ENCODE measurements at regions not wholly inside any gene's neighbourhood (a gene's known extent, or its start where the extent isn't known, plus 50 kb on each side); places are given as distances from the start of the nearest gene placed in this dataset.
A peak's percentile ranks its signal among the peaks of the same experiment; 100 is the strongest.
"Not testable (repeated sequence)": the region's sequence is repeated elsewhere in the genome, so short reads cannot be mapped to it uniquely, and the experiment has no call there.

GRCh38 chr10:61050120-61050745, 106.2 kb upstream of the RHOBTB1 start:
- no peak for DNase-seq (ENCODE audit: low spot score)

GRCh38 chr10:61049386-61049785, 105.4 kb upstream of the RHOBTB1 start:
- DNase-seq (ENCODE audit: low spot score) = no peak

GRCh38 chr10:61047788-61048560, 104.0 kb upstream of the RHOBTB1 start:
- no peak for DNase-seq (ENCODE audit: low spot score)

- DNase-seq (ENCODE audit: low spot score) = peak; percentile 76
Measured at GRCh38 chr10:61047081-61047480, 103.1 kb upstream of the RHOBTB1 start.

- DNase-seq (ENCODE audit: low spot score) = not testable (repeated sequence)
Measured at GRCh38 chr10:61045480-61045879, 101.5 kb upstream of the RHOBTB1 start.

GRCh38 chr10:61042533-61042932, 98.5 kb upstream of the RHOBTB1 start:
- DNase-seq (ENCODE audit: low spot score) = no peak

GRCh38 chr10:61040399-61041016, 96.5 kb upstream of the RHOBTB1 start:
- DNase-seq (ENCODE audit: low spot score) = no peak

GRCh38 chr10:61039868-61040267, 95.9 kb upstream of the RHOBTB1 start:
- no peak for DNase-seq (ENCODE audit: low spot score)

GRCh38 chr10:61037261-61037830, 93.4 kb upstream of the RHOBTB1 start:
- DNase-seq (ENCODE audit: low spot score) = not testable (repeated sequence)

- DNase-seq (ENCODE audit: low spot score) = not testable (repeated sequence)
Measured at GRCh38 chr10:61036148-61036547, 92.2 kb upstream of the RHOBTB1 start.

- DNase-seq (ENCODE audit: low spot score) = no peak
Measured at GRCh38 chr10:61031341-61031740, 87.4 kb upstream of the RHOBTB1 start.

GRCh38 chr10:61029411-61029810, 85.4 kb upstream of the RHOBTB1 start:
- DNase-seq (ENCODE audit: low spot score) = no peak

GRCh38 chr10:61028861-61029361, 84.9 kb upstream of the RHOBTB1 start:
- no peak for DNase-seq (ENCODE audit: low spot score)

GRCh38 chr10:61024856-61025201, 80.8 kb upstream of the RHOBTB1 start:
- no peak for DNase-seq (ENCODE audit: low spot score)

- DNase-seq (ENCODE audit: low spot score) = peak; percentile 61
Measured at GRCh38 chr10:61024151-61024855, 80.3 kb upstream of the RHOBTB1 start.

- no peak for DNase-seq (ENCODE audit: low spot score)
Measured at GRCh38 chr10:61023053-61023452, 79.1 kb upstream of the RHOBTB1 start.

GRCh38 chr10:61021926-61022325, 77.9 kb upstream of the RHOBTB1 start:
- no peak for DNase-seq (ENCODE audit: low spot score)

GRCh38 chr10:61020420-61021158, 76.6 kb upstream of the RHOBTB1 start:
- no peak for DNase-seq (ENCODE audit: low spot score)

- DNase-seq (ENCODE audit: low spot score) = no peak
Measured at GRCh38 chr10:61018146-61018545, 74.2 kb upstream of the RHOBTB1 start.

GRCh38 chr10:61016630-61017029, 72.6 kb upstream of the RHOBTB1 start:
- no peak for DNase-seq (ENCODE audit: low spot score)

- no peak for DNase-seq (ENCODE audit: low spot score)
Measured at GRCh38 chr10:61016007-61016406, 72.0 kb upstream of the RHOBTB1 start.
